WI38 (cell line): ENCODE measurements at regions not wholly inside any gene's neighbourhood (a gene's known extent, or its start where the extent isn't known, plus 50 kb on each side); places are given as distances from the start of the nearest gene placed in this dataset.
"Not testable (repeated sequence)": the region's sequence is repeated elsewhere in the genome, so short reads cannot be mapped to it uniquely, and the experiment has no call there.

Experiments used
- H3K4me3 ChIP-seq: 2 replicates; pipeline ENCODE4 v1.5.1; 2011; ENCODE audit warnings: low read depth, mild to moderate bottlenecking, control low read depth, low read length
- TF ChIP-seq, protein P1 (sequence below): IDR thresholded peaks from 2 replicates; pipeline ENCODE4 v1.5.1; 2012; ENCODE audit warnings: low read depth, mild to moderate bottlenecking, control low read depth, low read length

DNA sequence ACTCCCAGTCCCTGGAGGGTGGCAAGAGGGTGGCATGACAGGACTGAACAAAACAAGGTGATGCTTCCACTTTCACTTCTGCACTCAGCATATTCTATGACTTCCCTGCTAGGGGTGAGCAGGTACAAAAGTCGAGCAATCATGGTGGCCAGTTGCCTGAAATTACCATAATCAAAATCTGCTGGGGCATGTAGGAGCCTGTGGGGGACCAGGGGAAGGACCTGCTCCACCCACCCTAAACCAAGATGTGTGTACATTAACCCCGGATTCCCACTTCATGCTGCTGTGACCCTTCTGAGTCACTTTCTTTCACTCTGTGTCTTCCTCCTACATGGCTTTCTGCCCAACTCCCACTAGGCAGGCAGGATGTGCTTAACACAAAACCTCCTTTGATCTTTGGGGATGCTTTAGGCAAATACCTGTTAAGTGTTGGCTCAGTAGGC lies 73.3 kb upstream of the PHF24 start:
- no peak overlapping the region for H3K4me3 ChIP-seq
- TF ChIP-seq, protein P1, sequence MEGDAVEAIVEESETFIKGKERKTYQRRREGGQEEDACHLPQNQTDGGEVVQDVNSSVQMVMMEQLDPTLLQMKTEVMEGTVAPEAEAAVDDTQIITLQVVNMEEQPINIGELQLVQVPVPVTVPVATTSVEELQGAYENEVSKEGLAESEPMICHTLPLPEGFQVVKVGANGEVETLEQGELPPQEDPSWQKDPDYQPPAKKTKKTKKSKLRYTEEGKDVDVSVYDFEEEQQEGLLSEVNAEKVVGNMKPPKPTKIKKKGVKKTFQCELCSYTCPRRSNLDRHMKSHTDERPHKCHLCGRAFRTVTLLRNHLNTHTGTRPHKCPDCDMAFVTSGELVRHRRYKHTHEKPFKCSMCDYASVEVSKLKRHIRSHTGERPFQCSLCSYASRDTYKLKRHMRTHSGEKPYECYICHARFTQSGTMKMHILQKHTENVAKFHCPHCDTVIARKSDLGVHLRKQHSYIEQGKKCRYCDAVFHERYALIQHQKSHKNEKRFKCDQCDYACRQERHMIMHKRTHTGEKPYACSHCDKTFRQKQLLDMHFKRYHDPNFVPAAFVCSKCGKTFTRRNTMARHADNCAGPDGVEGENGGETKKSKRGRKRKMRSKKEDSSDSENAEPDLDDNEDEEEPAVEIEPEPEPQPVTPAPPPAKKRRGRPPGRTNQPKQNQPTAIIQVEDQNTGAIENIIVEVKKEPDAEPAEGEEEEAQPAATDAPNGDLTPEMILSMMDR, result no peak

DNA sequence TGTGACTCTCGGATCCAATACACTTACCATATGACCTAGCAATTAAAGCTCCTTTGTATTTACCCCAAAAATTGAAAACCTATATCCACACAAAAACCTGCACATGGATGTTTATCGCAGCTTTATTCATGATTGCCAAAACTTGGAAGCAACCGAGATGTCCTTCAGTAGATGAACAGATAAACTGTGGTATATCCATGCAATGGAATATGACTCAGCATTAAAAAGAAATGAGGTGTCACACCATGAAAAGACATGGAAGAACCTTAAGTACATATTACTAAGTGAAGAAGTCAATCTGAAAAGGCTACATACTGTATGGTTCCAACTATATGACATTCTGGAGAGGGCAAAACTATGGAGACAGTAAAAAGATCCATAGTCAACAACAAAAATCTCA lies 82.0 kb upstream of the PHF24 start:
- TF ChIP-seq, protein P1, result no peak
- no peak overlapping the region for H3K4me3 ChIP-seq

DNA sequence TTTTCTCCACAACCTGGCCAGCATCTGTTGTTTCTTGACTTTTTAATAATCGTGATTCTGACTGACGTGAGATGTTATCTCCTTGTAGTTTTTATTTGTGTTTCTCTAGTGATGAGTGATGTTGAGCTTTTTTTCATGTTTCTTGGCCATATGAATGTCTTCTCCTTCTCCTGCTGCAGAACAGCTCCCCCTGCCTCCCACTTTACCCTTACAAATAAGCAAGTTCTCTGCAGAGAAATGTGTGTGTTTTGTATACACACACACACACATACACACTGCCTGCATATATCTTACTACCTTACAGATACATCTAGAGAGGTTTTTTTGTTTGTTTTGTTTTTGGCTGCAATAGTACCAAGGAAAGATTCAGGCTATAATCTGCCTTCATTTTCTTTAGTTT lies 88.7 kb upstream of the PHF24 start:
- H3K4me3 ChIP-seq, result no peak overlapping the region
- TF ChIP-seq, protein P1, result no peak

- H3K4me3 ChIP-seq, result no peak overlapping the region
- TF ChIP-seq, protein P1, result no peak
These were observed 91.5 kb upstream of the PHF24 start for GRCh38 chr9:34866614-34867013.

DNA sequence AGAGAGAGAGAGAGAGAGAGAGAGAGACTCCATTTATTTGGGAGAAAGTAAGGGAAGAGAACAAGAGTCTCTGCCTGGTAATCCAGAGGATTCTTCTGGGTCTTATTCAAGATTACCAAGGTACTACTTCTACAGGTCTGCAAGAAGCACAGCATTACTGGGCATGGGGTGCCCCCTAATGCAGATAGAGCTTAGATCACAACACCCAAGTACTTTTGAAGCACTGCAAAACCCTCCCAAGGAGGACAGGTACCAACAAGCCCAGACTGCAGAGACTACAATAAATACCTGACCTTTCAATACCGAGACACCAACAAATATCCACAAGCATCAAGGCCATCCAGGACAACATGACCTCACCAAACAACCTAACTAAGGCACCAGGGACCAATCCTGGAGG lies 94.7 kb upstream of the PHF24 start:
- no peak overlapping the region for H3K4me3 ChIP-seq

DNA sequence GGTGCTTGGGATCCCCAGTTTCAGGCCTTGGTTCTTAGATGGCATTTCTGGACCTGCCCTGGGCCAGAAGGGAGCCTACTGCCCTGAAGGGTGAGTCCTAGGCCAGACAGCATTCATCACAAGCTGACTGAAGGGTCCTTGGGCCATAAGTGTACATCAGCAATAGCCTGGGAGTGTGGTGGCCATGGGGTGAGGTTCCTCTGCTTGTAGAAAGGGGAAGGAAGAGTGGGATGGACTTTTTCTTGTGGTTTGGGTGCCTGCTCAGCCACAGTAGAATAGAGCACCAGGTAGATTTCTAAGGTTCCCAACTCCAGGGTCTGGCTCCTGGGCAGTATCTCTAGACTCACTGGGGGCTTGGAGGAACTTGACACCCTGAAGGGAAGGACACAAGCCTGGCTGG lies 95.2 kb upstream of the PHF24 start:
- TF ChIP-seq, protein P1, result no peak
- no peak overlapping the region for H3K4me3 ChIP-seq

More for the DNA sequence above, 94.7 kb upstream of the PHF24 start:
- TF ChIP-seq, protein P1, result no peak

DNA sequence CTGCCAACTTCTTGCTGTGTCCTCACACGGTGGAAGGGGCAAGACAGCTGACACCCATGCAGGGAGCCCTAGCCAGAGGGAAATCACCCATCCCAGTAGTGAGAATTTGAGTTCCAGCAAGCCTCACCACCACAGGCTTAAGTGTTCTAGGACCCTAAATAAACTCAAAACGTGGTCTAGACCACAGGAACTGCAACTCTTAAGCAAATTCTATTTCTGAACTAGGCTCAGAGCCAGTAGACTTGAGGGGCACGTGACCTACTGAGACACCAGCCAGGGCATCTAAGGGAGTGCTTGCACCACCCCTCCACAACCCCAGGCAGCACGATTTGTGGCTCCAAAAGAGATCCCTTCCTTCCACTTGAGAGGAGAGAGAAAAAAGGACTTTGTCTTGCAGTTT lies 96.0 kb upstream of the PHF24 start:
- TF ChIP-seq, protein P1, result no peak
- no peak overlapping the region for H3K4me3 ChIP-seq

- H3K4me3 ChIP-seq, result not testable (repeated sequence)
These were observed 103.1 kb upstream of the PHF24 start for GRCh38 chr9:34855016-34855415.
